ENCODE measurements at regions not wholly inside any gene's neighbourhood (a gene's known extent, or its start where the extent isn't known, plus 50 kb on each side); places are given as distances from the start of the nearest gene placed in this dataset.
"Not testable (repeated sequence)": the region's sequence is repeated elsewhere in the genome, so short reads cannot be mapped to it uniquely, and the experiment has no call there.

- no peaks in the 10 kb centered on the region for H3K36me3 ChIP-seq (replicated peaks)
- in situ Hi-C loops (cut with MboI; ENCODE audit: low sequenced_read_pairs), result no loop called here
- no peaks in the 10 kb centered on the region for H3K9me3 ChIP-seq
- no peaks in the 10 kb centered on the region for H3K4me1 ChIP-seq
- H3K4me3 ChIP-seq, result no peak overlapping the region
- no peaks in the 10 kb centered on the region for H3K27me3 ChIP-seq (ENCODE audit: low read depth)
- no peak for DNase-seq (ENCODE audit: low spot score in 2 of 2)
These were observed 670.1 kb upstream of the SOX11 start for GRCh38 chr2:5022061-5022460.

- in situ Hi-C loops (cut with MboI; ENCODE audit: low sequenced_read_pairs); H3K27me3 ChIP-seq (ENCODE audit: low read depth); H3K4me1 ChIP-seq; H3K36me3 ChIP-seq (replicated peaks); H3K4me3 ChIP-seq; DNase-seq (ENCODE audit: low spot score in 2 of 2); H3K9me3 ChIP-seq: not testable (repeated sequence)
These were observed 669.2 kb upstream of the SOX11 start for GRCh38 chr2:5022708-5023635.

GRCh38 chr2:5026571-5027234 lies 665.5 kb upstream of the SOX11 start:
- DNase-seq (ENCODE audit: low spot score in 2 of 2), result no peak
- in situ Hi-C loops (cut with MboI; ENCODE audit: low sequenced_read_pairs), result no loop called here
- Histone ChIP-seq H3K4me3 (no peak overlapping the region), H3K27me3 (ENCODE audit: low read depth) (no peaks in the 10 kb centered on the region), H3K36me3 (replicated peaks) (no peaks in the 10 kb centered on the region), H3K9me3 (no peaks in the 10 kb centered on the region), H3K4me1 (no peaks in the 10 kb centered on the region)

GRCh38 chr2:5035057-5035488 lies 657.1 kb upstream of the SOX11 start:
- Histone ChIP-seq H3K9me3 (no peaks in the 10 kb centered on the region), H3K27me3 (ENCODE audit: low read depth) (no peaks in the 10 kb centered on the region), H3K36me3 (replicated peaks) (no peaks in the 10 kb centered on the region), H3K4me3 (no peak overlapping the region), H3K4me1 (no peaks in the 10 kb centered on the region)
- DNase-seq (ENCODE audit: low spot score in 2 of 2), result no peak
- in situ Hi-C loops (cut with MboI; ENCODE audit: low sequenced_read_pairs), result no loop called here

- Histone ChIP-seq H3K36me3 (replicated peaks) (no peaks in the 10 kb centered on the region), H3K27me3 (ENCODE audit: low read depth) (no peaks in the 10 kb centered on the region), H3K4me3 (no peak overlapping the region), H3K4me1 (no peaks in the 10 kb centered on the region), H3K9me3 (0 out of 2 replicates have a peak, but pooled peaks cover 2% of the 10 kb centered on the region)
- in situ Hi-C loops (cut with MboI; ENCODE audit: low sequenced_read_pairs), result no loop called here
- no peak for DNase-seq (ENCODE audit: low spot score in 2 of 2)
These were observed 655.9 kb upstream of the SOX11 start for GRCh38 chr2:5036256-5036655.

- Histone ChIP-seq H3K4me3 (no peak overlapping the region), H3K4me1 (no peaks in the 10 kb centered on the region), H3K9me3 (0 out of 2 replicates have a peak, but pooled peaks cover 2% of the 10 kb centered on the region), H3K27me3 (ENCODE audit: low read depth) (no peaks in the 10 kb centered on the region), H3K36me3 (replicated peaks) (no peaks in the 10 kb centered on the region)
- in situ Hi-C loops (cut with MboI; ENCODE audit: low sequenced_read_pairs), result no loop called here
- DNase-seq (ENCODE audit: low spot score in 2 of 2), result no peak
These were observed 652.8 kb upstream of the SOX11 start for GRCh38 chr2:5039241-5039975.

GRCh38 chr2:5040571-5040970 lies 651.6 kb upstream of the SOX11 start:
- no peak for DNase-seq (ENCODE audit: low spot score in 2 of 2)
- in situ Hi-C loops (cut with MboI; ENCODE audit: low sequenced_read_pairs), result no loop called here
- Histone ChIP-seq H3K9me3 (0 out of 2 replicates have a peak, but pooled peaks cover 2% of the 10 kb centered on the region), H3K4me3 (no peak overlapping the region), H3K27me3 (ENCODE audit: low read depth) (no peaks in the 10 kb centered on the region), H3K4me1 (no peaks in the 10 kb centered on the region), H3K36me3 (replicated peaks) (no peaks in the 10 kb centered on the region)

GRCh38 chr2:5041501-5041900 lies 650.7 kb upstream of the SOX11 start:
- H3K9me3 ChIP-seq, result 0 out of 2 replicates have a peak, but pooled peaks cover 2% of the 10 kb centered on the region
- H3K4me1 ChIP-seq, result no peaks in the 10 kb centered on the region
- DNase-seq (ENCODE audit: low spot score in 2 of 2), result no peak
- in situ Hi-C loops (cut with MboI; ENCODE audit: low sequenced_read_pairs), result no loop called here
- H3K4me3 ChIP-seq, result no peak overlapping the region
- no peaks in the 10 kb centered on the region for H3K36me3 ChIP-seq (replicated peaks)
- no peaks in the 10 kb centered on the region for H3K27me3 ChIP-seq (ENCODE audit: low read depth)

- in situ Hi-C loops (cut with MboI; ENCODE audit: low sequenced_read_pairs), result no loop called here
- Histone ChIP-seq H3K9me3 (0 out of 2 replicates have a peak, but pooled peaks cover 2% of the 10 kb centered on the region), H3K4me1 (no peaks in the 10 kb centered on the region), H3K27me3 (ENCODE audit: low read depth) (no peaks in the 10 kb centered on the region), H3K4me3 (no peak overlapping the region), H3K36me3 (replicated peaks) (no peaks in the 10 kb centered on the region)
- DNase-seq (ENCODE audit: low spot score in 2 of 2), result no peak
These were observed 649.3 kb upstream of the SOX11 start for GRCh38 chr2:5042666-5043440.

GRCh38 chr2:5051300-5051699 lies 640.9 kb upstream of the SOX11 start:
- Histone ChIP-seq H3K36me3 (replicated peaks) (no peaks in the 10 kb centered on the region), H3K27me3 (ENCODE audit: low read depth) (no peaks in the 10 kb centered on the region), H3K9me3 (no peaks in the 10 kb centered on the region), H3K4me1 (no peaks in the 10 kb centered on the region), H3K4me3 (no peak overlapping the region)
- no peak for DNase-seq (ENCODE audit: low spot score in 2 of 2)
- in situ Hi-C loops (cut with MboI; ENCODE audit: low sequenced_read_pairs), result no loop called here

- in situ Hi-C loops (cut with MboI; ENCODE audit: low sequenced_read_pairs), result no loop called here
- Histone ChIP-seq H3K9me3 (no peaks in the 10 kb centered on the region), H3K4me1 (no peaks in the 10 kb centered on the region), H3K36me3 (replicated peaks) (no peaks in the 10 kb centered on the region), H3K4me3 (no peak overlapping the region), H3K27me3 (ENCODE audit: low read depth) (no peaks in the 10 kb centered on the region)
- DNase-seq (ENCODE audit: low spot score in 2 of 2), result no peak
These were observed 639.3 kb upstream of the SOX11 start for GRCh38 chr2:5052905-5053304.

GRCh38 chr2:5057891-5058351 lies 634.3 kb upstream of the SOX11 start:
- Histone ChIP-seq H3K9me3 (no peaks in the 10 kb centered on the region), H3K27me3 (ENCODE audit: low read depth) (no peaks in the 10 kb centered on the region)
- in situ Hi-C loops (cut with MboI; ENCODE audit: low sequenced_read_pairs), result no loop called here

GRCh38 chr2:5060956-5061355 lies 631.2 kb upstream of the SOX11 start:
- Histone ChIP-seq H3K4me1 (no peaks in the 10 kb centered on the region), H3K27me3 (ENCODE audit: low read depth) (no peaks in the 10 kb centered on the region), H3K4me3 (no peak overlapping the region), H3K9me3 (no peaks in the 10 kb centered on the region), H3K36me3 (replicated peaks) (no peaks in the 10 kb centered on the region)
- DNase-seq (ENCODE audit: low spot score in 2 of 2), result no peak
- in situ Hi-C loops (cut with MboI; ENCODE audit: low sequenced_read_pairs), result no loop called here

More at GRCh38 chr2:5057891-5058351, 634.3 kb upstream of the SOX11 start:
- Histone ChIP-seq H3K4me1 (no peaks in the 10 kb centered on the region), H3K4me3 (no peak overlapping the region), H3K36me3 (replicated peaks) (no peaks in the 10 kb centered on the region)
- no peak for DNase-seq (ENCODE audit: low spot score in 2 of 2)
